H9 (cell line): ENCODE measurements at regions not wholly inside any gene's neighbourhood (a gene's known extent, or its start where the extent isn't known, plus 50 kb on each side); places are given as distances from the start of the nearest gene placed in this dataset.

Experiments used
- DNase-seq: peaks from one replicate; pipeline ENCODE4 v3.0.0-alpha.2; 2017
- H2AFZ ChIP-seq: one replicate; pipeline ENCODE4 v1.6.1; 2013; ENCODE audit warnings: mild to moderate bottlenecking, low read length, control low read depth, moderate library complexity
- H2AK5ac ChIP-seq: 2 replicates; pipeline ENCODE4 v1.6.1; 2013; ENCODE audit warnings: low read length, control low read depth, mixed read lengths; ENCODE audit not compliant: insufficient read length
- H2BK120ac ChIP-seq: one replicate; pipeline ENCODE4 v1.6.1; 2013; ENCODE audit warnings: low read depth, mild to moderate bottlenecking, low read length, control low read depth, inconsistent platforms; ENCODE audit not compliant: poor library complexity, severe bottlenecking
- H2BK12ac ChIP-seq: 2 replicates; pipeline ENCODE4 v1.6.1; 2013; ENCODE audit warnings: low read length, control low read depth, mixed read lengths, low read depth; ENCODE audit not compliant: insufficient read length
- H2BK15ac ChIP-seq: 2 replicates; pipeline ENCODE4 v1.6.1; 2013; ENCODE audit warnings: low read depth, low read length, control low read depth
- H2BK20ac ChIP-seq: one replicate; pipeline ENCODE4 v1.6.1; 2013; ENCODE audit warnings: low read depth, mild to moderate bottlenecking, low read length, control low read depth, inconsistent platforms; ENCODE audit not compliant: poor library complexity, severe bottlenecking
- H2BK5ac ChIP-seq: 2 replicates; pipeline ENCODE4 v1.6.1; 2013; ENCODE audit warnings: low read length, control low read depth, mixed read lengths; ENCODE audit not compliant: insufficient read length
- H3K14ac ChIP-seq: 2 replicates; pipeline ENCODE4 v1.6.1; 2013; ENCODE audit warnings: low read length, control low read depth; ENCODE audit not compliant: insufficient read depth
- H3K18ac ChIP-seq: 2 replicates; pipeline ENCODE4 v1.6.1; 2013; ENCODE audit warnings: low read depth, mild to moderate bottlenecking, mixed read lengths, low read length, control low read depth; ENCODE audit not compliant: insufficient read length
- H3K23ac ChIP-seq: 2 replicates; pipeline ENCODE4 v1.6.1; 2013; ENCODE audit warnings: low read length, control low read depth, mixed read lengths, low read depth; ENCODE audit not compliant: insufficient read length
- H3K23me2 ChIP-seq: 2 replicates; pipeline ENCODE4 v1.6.1; 2013; ENCODE audit warnings: low read depth, mild to moderate bottlenecking, mixed read lengths, low read length, control low read depth; ENCODE audit not compliant: insufficient read length, poor library complexity, severe bottlenecking
- H3K27ac ChIP-seq: 2 replicates; pipeline ENCODE4 v1.5.1; 2013; ENCODE audit warnings: low read length, control low read depth, mixed read lengths, low read depth; ENCODE audit not compliant: insufficient read length
- H3K27me3 ChIP-seq: 2 replicates; pipeline ENCODE4 v1.6.1; 2013; ENCODE audit warnings: low read length, control low read depth, inconsistent platforms; ENCODE audit not compliant: insufficient read depth
- H3K4ac ChIP-seq: 2 replicates; pipeline ENCODE4 v1.6.1; 2013; ENCODE audit warnings: low read depth, mild to moderate bottlenecking, control low read depth, inconsistent platforms, low read length, moderate library complexity
- H3K4me1 ChIP-seq: 2 replicates; pipeline ENCODE4 v1.6.1; 2013; ENCODE audit warnings: low read length, control low read depth, inconsistent platforms; ENCODE audit not compliant: insufficient read depth
- H3K4me2 ChIP-seq: 2 replicates; pipeline ENCODE4 v1.6.1; 2013; ENCODE audit warnings: low read length, control low read depth, mixed read lengths; ENCODE audit not compliant: insufficient read length, insufficient read depth
- H3K56ac ChIP-seq: 2 replicates; pipeline ENCODE4 v1.6.1; 2013; ENCODE audit warnings: low read depth, mild to moderate bottlenecking, mixed read lengths, low read length, control low read depth; ENCODE audit not compliant: insufficient read length
- H3K79me1 ChIP-seq: 2 replicates; pipeline ENCODE4 v1.6.1; 2013; ENCODE audit warnings: low read depth, mild to moderate bottlenecking, moderate library complexity, low read length, control low read depth, inconsistent platforms; ENCODE audit not compliant: insufficient read depth, poor library complexity, severe bottlenecking
- H3K79me2 ChIP-seq: 2 replicates; pipeline ENCODE4 v1.6.1; 2013; ENCODE audit warnings: low read length, control low read depth, inconsistent platforms; ENCODE audit not compliant: insufficient read depth
- H3K9ac ChIP-seq: 2 replicates; pipeline ENCODE4 v1.6.1; 2013; ENCODE audit warnings: low read length, control low read depth, mixed read lengths; ENCODE audit not compliant: insufficient read length; ENCODE audit errors: extremely low read depth
- H3K9me3 ChIP-seq: one replicate; pipeline ENCODE4 v1.6.1; 2013; ENCODE audit warnings: low read depth, low read length, inconsistent platforms; ENCODE audit not compliant: control insufficient read depth
- H3T11ph ChIP-seq: one replicate; pipeline ENCODE4 v1.6.1; 2013; ENCODE audit warnings: mild to moderate bottlenecking, low read length, control low read depth, inconsistent platforms
- H4K20me1 ChIP-seq: one replicate; pipeline ENCODE4 v1.6.1; 2013; ENCODE audit not compliant: control insufficient read depth, insufficient read length, insufficient read depth
- H4K5ac ChIP-seq: 2 replicates; pipeline ENCODE4 v1.6.1; 2013; ENCODE audit warnings: low read depth, mild to moderate bottlenecking, mixed read lengths, low read length, control low read depth; ENCODE audit not compliant: insufficient read length
- H4K8ac ChIP-seq: replicated peaks from 2 replicates; pipeline ENCODE4 v1.6.1; 2013; ENCODE audit warnings: low read length, control low read depth, mixed read lengths, low read depth; ENCODE audit not compliant: insufficient read length
- H4K91ac ChIP-seq: 2 replicates; pipeline ENCODE4 v1.6.1; 2013; ENCODE audit warnings: low read depth, mild to moderate bottlenecking, moderate library complexity, mixed read lengths, low read length, control low read depth; ENCODE audit not compliant: insufficient read length
- H3K27ac Mint-ChIP-seq, 3 experiments: 2 replicates in 2 of 3; 3 replicates in 1 of 3; pipeline ENCODE4 v1.8.0; 2020 to 2021; ENCODE audit warnings: mixed read lengths in 3 of 3, mild to moderate bottlenecking in 1 of 3, moderate library complexity in 1 of 3
- H3K27me3 Mint-ChIP-seq: 2 replicates; pipeline ENCODE4 v1.8.0; 2021; ENCODE audit warnings: low read depth, mild to moderate bottlenecking, moderate library complexity, mixed read lengths
- H3K36me3 Mint-ChIP-seq, 3 experiments: 2 replicates in 2 of 3; 3 replicates in 1 of 3; pipeline ENCODE4 v1.8.0; 2020 to 2021; ENCODE audit warnings: low read depth in 3 of 3, mixed read lengths in 3 of 3; ENCODE audit not compliant: insufficient read depth in 1 of 3
- H3K4me1 Mint-ChIP-seq, 2 experiments: 2 replicates each; pipeline ENCODE4 v1.8.0; 2020; ENCODE audit warnings: mixed read lengths in 2 of 2
- H3K4me3 Mint-ChIP-seq, 2 experiments: 2 replicates in 1 of 2; 3 replicates in 1 of 2; pipeline ENCODE4 v1.8.0; 2020 to 2021; ENCODE audit warnings: mild to moderate bottlenecking in 2 of 2, mixed read lengths in 2 of 2, moderate library complexity in 1 of 2
- H3K9me3 Mint-ChIP-seq, 2 experiments: 2 replicates in 1 of 2; 3 replicates in 1 of 2; pipeline ENCODE4 v1.8.0; 2020; ENCODE audit warnings: mild to moderate bottlenecking in 2 of 2, mixed read lengths in 2 of 2, moderate library complexity in 1 of 2
- WGBS: extraction: QIAGEN DNeasy Blood & Tissue Kit; methylation state at CpG from one replicate; pipeline ENCODE4 v1.1.7; 2013; ENCODE audit warnings: missing lambda C conversion rate, low lambda C conversion rate, mixed read lengths; ENCODE audit not compliant: insufficient read length; ENCODE audit errors: extremely low coverage; 5-methylcytosine and 5-hydroxymethylcytosine counted together
- TF ChIP-seq, protein P1 (sequence below): fragments of 200-600 bp; sonication (generic); conservative IDR thresholded peaks from 3 replicates; pipeline ENCODE4 v1.8.0; 2021; ENCODE audit warnings: antibody characterized with exemption, mild to moderate bottlenecking

- Histone ChIP-seq H3K18ac (no peak overlapping the region), H4K20me1 (no peaks in the 10 kb centered on the region), H3K9me3 (no peaks in the 10 kb centered on the region), H2BK20ac (no peak overlapping the region), H3K79me1 (no peaks in the 10 kb centered on the region), H3K4me1 (no peaks in the 10 kb centered on the region), H2BK15ac (no peak overlapping the region), H3K9ac (no peak overlapping the region), H4K5ac (no peak overlapping the region), H2BK5ac (no peak overlapping the region), H3T11ph (no peak overlapping the region), H3K14ac (no peak overlapping the region), H4K8ac (no peak overlapping the region), H3K23me2 (no peaks in the 10 kb centered on the region), H2AK5ac (no peak overlapping the region), H3K79me2 (no peaks in the 10 kb centered on the region), H3K4me2 (no peak overlapping the region), H3K27ac (no peak overlapping the region), H3K23ac (no peak overlapping the region), H3K4ac (no peak overlapping the region), H2AFZ (no peak overlapping the region), H3K56ac (no peak overlapping the region), H2BK120ac (no peak overlapping the region), H2BK12ac (no peak overlapping the region), H3K27me3 (no peaks in the 10 kb centered on the region), H4K91ac (no peak overlapping the region)
- Mint-ChIP-seq H3K27ac (no peak overlapping the region), H3K4me1 (peaks cover 5 to 16% of the 10 kb centered on the region in 2 experiments), H3K4me3 (no peak overlapping the region), H3K36me3 (peaks cover 0 to 4% (median 0%) of the 10 kb centered on the region in 3 experiments; a peak in 1 of 7 replicates), H3K27me3 (no peaks in the 10 kb centered on the region; the same call in 1 of the 2 replicates), H3K9me3 (peaks cover 3 to 8% of the 10 kb centered on the region in 2 experiments; a peak in 2 of 5 replicates)
- no peak for DNase-seq
- TF ChIP-seq, protein P1, sequence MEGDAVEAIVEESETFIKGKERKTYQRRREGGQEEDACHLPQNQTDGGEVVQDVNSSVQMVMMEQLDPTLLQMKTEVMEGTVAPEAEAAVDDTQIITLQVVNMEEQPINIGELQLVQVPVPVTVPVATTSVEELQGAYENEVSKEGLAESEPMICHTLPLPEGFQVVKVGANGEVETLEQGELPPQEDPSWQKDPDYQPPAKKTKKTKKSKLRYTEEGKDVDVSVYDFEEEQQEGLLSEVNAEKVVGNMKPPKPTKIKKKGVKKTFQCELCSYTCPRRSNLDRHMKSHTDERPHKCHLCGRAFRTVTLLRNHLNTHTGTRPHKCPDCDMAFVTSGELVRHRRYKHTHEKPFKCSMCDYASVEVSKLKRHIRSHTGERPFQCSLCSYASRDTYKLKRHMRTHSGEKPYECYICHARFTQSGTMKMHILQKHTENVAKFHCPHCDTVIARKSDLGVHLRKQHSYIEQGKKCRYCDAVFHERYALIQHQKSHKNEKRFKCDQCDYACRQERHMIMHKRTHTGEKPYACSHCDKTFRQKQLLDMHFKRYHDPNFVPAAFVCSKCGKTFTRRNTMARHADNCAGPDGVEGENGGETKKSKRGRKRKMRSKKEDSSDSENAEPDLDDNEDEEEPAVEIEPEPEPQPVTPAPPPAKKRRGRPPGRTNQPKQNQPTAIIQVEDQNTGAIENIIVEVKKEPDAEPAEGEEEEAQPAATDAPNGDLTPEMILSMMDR = no peak
- WGBS = no CpG with 5 or more reads among the region's 9 CpGs
Observed at GRCh38 chr16:6517020-6517720, 815.5 kb upstream of the RBFOX1 start.
